ENCODE measurements at regions not wholly inside any gene's neighbourhood (a gene's known extent, or its start where the extent isn't known, plus 50 kb on each side); places are given as distances from the start of the nearest gene placed in this dataset.
"Not testable (repeated sequence)": the region's sequence is repeated elsewhere in the genome, so short reads cannot be mapped to it uniquely, and the experiment has no call there.

GRCh38 chr9:42310972-42311371, 127.5 kb downstream of the SPATA31A6 start:
- not testable (repeated sequence) for TF ChIP-seq EZH2 (IDR thresholded peaks at IDR 0.05; ENCODE audit: borderline replicate concordance, low read depth, low read length, severe bottlenecking); CTCF (IDR thresholded peaks at IDR 0.05; ENCODE audit: borderline replicate concordance, extremely low read depth, low read length, poor library complexity, severe bottlenecking)

Measured in DND-41 (cell line).